ENCODE measurements at regions not wholly inside any gene's neighbourhood (a gene's known extent, or its start where the extent isn't known, plus 50 kb on each side); places are given as distances from the start of the nearest gene placed in this dataset.

GRCh38 chr3:178949896-178950295 lies 121.7 kb downstream of the ZMAT3 start:
- Histone ChIP-seq H3K4me3 (ENCODE audit: low read depth in 1 of 3, low read length in 3 of 3) (no peak overlapping the region), H3K36me3 (ENCODE audit: control insufficient read depth in 4 of 4, insufficient read depth in 3 of 4, low read depth in 1 of 4, low read length in 3 of 4) (no peaks in the 10 kb centered on the region), H3K4me1 (ENCODE audit: control insufficient read depth in 4 of 4, insufficient read depth in 4 of 4, low read length in 3 of 4) (no peaks in the 10 kb centered on the region), H3K9ac (ENCODE audit: low read depth in 1 of 2, low read length in 2 of 2) (no peak overlapping the region), H3K9me3 (ENCODE audit: control insufficient read depth in 4 of 4, low read length in 3 of 4) (peaks cover 0 to 2% (median 0%) of the 10 kb centered on the region in 4 donors), H3K27me3 (ENCODE audit: control insufficient read depth in 4 of 4, insufficient read depth in 4 of 4, low read length in 3 of 4) (no peaks in the 10 kb centered on the region), H3K27ac (ENCODE audit: low read depth in 1 of 2, low read length in 2 of 2) (no peak overlapping the region)
- 93% methylated on average over 3 of the region's 3 CpGs for WGBS
- no peak for TF ChIP-seq EGR1 (IDR thresholded peaks at IDR 0.05; ENCODE audit: low read depth in 2 of 2)
- TF ChIP-seq TAF1 (conservative IDR thresholded peaks at IDR 0.05), result no peak
- TF ChIP-seq JUND (IDR thresholded peaks at IDR 0.05), result no peak
- TF ChIP-seq SP1 (IDR thresholded peaks at IDR 0.05), result no peak
- TF ChIP-seq ZBTB33 (IDR thresholded peaks at IDR 0.05), result no peak
- TF ChIP-seq CTCF (IDR thresholded peaks at IDR 0.05; ENCODE audit: low read depth, low read length, missing input control), result no peak
- no peak for TF ChIP-seq RAD21 (IDR thresholded peaks at IDR 0.05)
- TF ChIP-seq FOXA2 (IDR thresholded peaks at IDR 0.05), result no peak
- TF ChIP-seq ATF3 (IDR thresholded peaks at IDR 0.05), result no peak
- no peak for TF ChIP-seq NR2F2 (IDR thresholded peaks at IDR 0.05)
- no peak for TF ChIP-seq MAX (IDR thresholded peaks at IDR 0.05)
- no peak for DNase-seq (ENCODE audit: low spot score)

GRCh38 chr3:178948546-178948945 lies 123.1 kb downstream of the ZMAT3 start:
- no peaks in the 10 kb centered on the region for H3K4me1 ChIP-seq (ENCODE audit: control insufficient read depth in 4 of 4, insufficient read depth in 4 of 4, low read length in 3 of 4)
- H3K27me3 ChIP-seq (ENCODE audit: control insufficient read depth in 4 of 4, insufficient read depth in 4 of 4, low read length in 3 of 4), result no peaks in the 10 kb centered on the region
- no peaks in the 10 kb centered on the region for H3K36me3 ChIP-seq (ENCODE audit: control insufficient read depth in 4 of 4, insufficient read depth in 3 of 4, low read depth in 1 of 4, low read length in 3 of 4)
- H3K9me3 ChIP-seq (ENCODE audit: control insufficient read depth in 4 of 4, low read length in 3 of 4), result peaks cover 0 to 2% (median under 1%) of the 10 kb centered on the region in 4 donors
- no peak for DNase-seq (ENCODE audit: low spot score)
- no peak for TF ChIP-seq GABPA (IDR thresholded peaks at IDR 0.05 in 1 of 2, conservative IDR thresholded peaks at IDR 0.05 in 1 of 2)
- TF ChIP-seq ATF3 (IDR thresholded peaks at IDR 0.05), result no peak
- no peak for TF ChIP-seq CTCF (IDR thresholded peaks at IDR 0.05; ENCODE audit: low read depth, low read length, missing input control)
- TF ChIP-seq TAF1 (conservative IDR thresholded peaks at IDR 0.05), result no peak
- no peak for TF ChIP-seq HNF4A (conservative IDR thresholded peaks at IDR 0.05)
- no peak for TF ChIP-seq YY1 (IDR thresholded peaks at IDR 0.05)
- no peak for TF ChIP-seq FOXA1 (IDR thresholded peaks at IDR 0.05)
- TF ChIP-seq MAX (IDR thresholded peaks at IDR 0.05), result no peak
- TF ChIP-seq FOXA2 (IDR thresholded peaks at IDR 0.05), result no peak
- TF ChIP-seq ZBTB33 (IDR thresholded peaks at IDR 0.05), result no peak
- no peak overlapping the region for H3K9ac ChIP-seq (ENCODE audit: low read depth in 1 of 2, low read length in 2 of 2)
- no peak overlapping the region for H3K27ac ChIP-seq (ENCODE audit: low read depth in 1 of 2, low read length in 2 of 2)
- no peak overlapping the region for H3K4me3 ChIP-seq (ENCODE audit: low read depth in 1 of 3, low read length in 3 of 3)

Measured in liver (tissue), 8 donors.